Skeletal muscle tissue (tissue), 3 donors: ENCODE measurements at regions not wholly inside any gene's neighbourhood (a gene's known extent, or its start where the extent isn't known, plus 50 kb on each side); places are given as distances from the start of the nearest gene placed in this dataset.
A peak's percentile ranks its signal among the peaks of the same experiment; 100 is the strongest.

Experiments
- H3K27ac ChIP-seq: one replicate; pipeline ENCODE4 v1.7.0; 2013; ENCODE audit warnings: mild to moderate bottlenecking, low read depth, low read length, inconsistent platforms
- H3K27me3 ChIP-seq, 3 donors: one replicate each; pipeline ENCODE4 v1.7.0; 2013; ENCODE audit warnings: low read length in 3 of 3; ENCODE audit not compliant: control insufficient read depth in 3 of 3, insufficient read depth in 3 of 3
- H3K36me3 ChIP-seq, 3 donors: one replicate each; pipeline ENCODE4 v1.7.0; 2013; ENCODE audit warnings: low read length in 3 of 3; ENCODE audit not compliant: control insufficient read depth in 3 of 3, insufficient read depth in 3 of 3
- H3K4me1 ChIP-seq, 3 donors: one replicate each; pipeline ENCODE4 v1.7.0; 2013; ENCODE audit warnings: low read length in 3 of 3, mild to moderate bottlenecking in 3 of 3; ENCODE audit not compliant: control insufficient read depth in 3 of 3, insufficient read depth in 3 of 3
- H3K4me3 ChIP-seq, 3 donors: one replicate each; pipeline ENCODE4 v1.7.0; 2013; ENCODE audit warnings: low read length in 3 of 3
- H3K9ac ChIP-seq, 3 donors: one replicate each; pipeline ENCODE4 v1.7.0; 2013; ENCODE audit warnings: low read length in 3 of 3, mild to moderate bottlenecking in 3 of 3, moderate library complexity in 2 of 3, low read depth in 1 of 3
- H3K9me3 ChIP-seq, 3 donors: one replicate each; pipeline ENCODE4 v1.7.0; 2013; ENCODE audit warnings: low read length in 3 of 3; ENCODE audit not compliant: control insufficient read depth in 3 of 3
- donor health status: Osteomylitis.

GRCh38 chr3:11724615-11725339, 81.1 kb upstream of the VGLL4 start:
- Histone ChIP-seq H3K4me3 (no peak overlapping the region), H3K4me1 (peaks cover 0 to 12% (median 2%) of the 10 kb centered on the region in 3 donors), H3K27ac (no peak overlapping the region), H3K9ac (no peak overlapping the region), H3K27me3 (peaks cover 0 to 6% (median 4%) of the 10 kb centered on the region in 3 donors), H3K36me3 (no peaks in the 10 kb centered on the region), H3K9me3 (no peaks in the 10 kb centered on the region)

- H3K4me3 ChIP-seq = no peak overlapping the region
- H3K27me3 ChIP-seq = peaks cover 0 to 7% (median 6%) of the 10 kb centered on the region in 3 donors
- H3K4me1 ChIP-seq = peaks cover 5 to 13% (median 7%) of the 10 kb centered on the region in 3 donors
- H3K9me3 ChIP-seq = no peaks in the 10 kb centered on the region
- no peaks in the 10 kb centered on the region for H3K36me3 ChIP-seq
- H3K27ac ChIP-seq = no peak overlapping the region
- H3K9ac ChIP-seq = no peak overlapping the region
These were observed 77.8 kb upstream of the VGLL4 start for GRCh38 chr3:11721479-11721878.

- peak overlapping the region in 2 of 3 donors; percentile 51 to 78 for H3K9ac ChIP-seq
- no peaks in the 10 kb centered on the region for H3K9me3 ChIP-seq
- H3K27ac ChIP-seq = peak overlapping the region; percentile 47
- H3K4me1 ChIP-seq = peaks cover 5 to 13% (median 7%) of the 10 kb centered on the region in 3 donors
- no peaks in the 10 kb centered on the region for H3K36me3 ChIP-seq
- peak overlapping the region in 2 of 3 donors; percentile 64 to 77 for H3K4me3 ChIP-seq
- H3K27me3 ChIP-seq = peaks cover 0 to 7% (median 6%) of the 10 kb centered on the region in 3 donors
These were observed 77.2 kb upstream of the VGLL4 start for GRCh38 chr3:11720917-11721411.

- peak overlapping the region; percentile 47 for H3K27ac ChIP-seq
- peak overlapping the region; percentile 64 to 77 (median 66) for H3K4me3 ChIP-seq
- peaks cover 5 to 13% (median 7%) of the 10 kb centered on the region in 3 donors for H3K4me1 ChIP-seq
- H3K27me3 ChIP-seq = peaks cover 0 to 7% (median 2%) of the 10 kb centered on the region in 3 donors
- H3K9me3 ChIP-seq = no peaks in the 10 kb centered on the region
- peak overlapping the region; percentile 30 to 78 (median 51) for H3K9ac ChIP-seq
- H3K36me3 ChIP-seq = no peaks in the 10 kb centered on the region
These were observed 76.7 kb upstream of the VGLL4 start for GRCh38 chr3:11720304-11720898.

- H3K36me3 ChIP-seq = no peaks in the 10 kb centered on the region
- peaks cover 0 to 6% (median 2%) of the 10 kb centered on the region in 3 donors for H3K27me3 ChIP-seq
- peak overlapping the region; percentile 55 for H3K27ac ChIP-seq
- H3K4me1 ChIP-seq = peaks cover 5 to 13% (median 7%) of the 10 kb centered on the region in 3 donors
- H3K9me3 ChIP-seq = no peaks in the 10 kb centered on the region
- H3K9ac ChIP-seq = peak overlapping the region; percentile 30 to 78 (median 55)
- peak overlapping the region; percentile 66 to 93 (median 77) for H3K4me3 ChIP-seq
These were observed 75.9 kb upstream of the VGLL4 start for GRCh38 chr3:11719406-11720303.

GRCh38 chr3:11718637-11719405, 75.1 kb upstream of the VGLL4 start:
- Histone ChIP-seq H3K27me3 (peaks cover 0 to 4% (median 2%) of the 10 kb centered on the region in 3 donors), H3K4me3 (peak overlapping the region; percentile 66 to 93 (median 77)), H3K27ac (peak overlapping the region; percentile 55), H3K36me3 (no peaks in the 10 kb centered on the region), H3K4me1 (peaks cover 5 to 13% (median 7%) of the 10 kb centered on the region in 3 donors), H3K9me3 (no peaks in the 10 kb centered on the region), H3K9ac (peak overlapping the region; percentile 55 to 81 (median 78))

- Histone ChIP-seq H3K4me1 (peaks cover 5 to 13% (median 7%) of the 10 kb centered on the region in 3 donors), H3K27me3 (peaks cover 0 to 4% (median 0%) of the 10 kb centered on the region in 3 donors), H3K9me3 (no peaks in the 10 kb centered on the region), H3K36me3 (no peaks in the 10 kb centered on the region), H3K9ac (peak overlapping the region; percentile 55 to 81 (median 78)), H3K4me3 (peak overlapping the region; percentile 66 to 93 (median 77)), H3K27ac (peak overlapping the region; percentile 55)
These were observed 74.3 kb upstream of the VGLL4 start for GRCh38 chr3:11717768-11718636.

- no peak overlapping the region for H3K27ac ChIP-seq
- peaks cover 5 to 13% (median 7%) of the 10 kb centered on the region in 3 donors for H3K4me1 ChIP-seq
- H3K27me3 ChIP-seq = peaks cover 0 to 4% (median 0%) of the 10 kb centered on the region in 3 donors
- no peak overlapping the region for H3K9ac ChIP-seq
- H3K4me3 ChIP-seq = no peak overlapping the region
- no peaks in the 10 kb centered on the region for H3K9me3 ChIP-seq
- H3K36me3 ChIP-seq = no peaks in the 10 kb centered on the region
These were observed 73.6 kb upstream of the VGLL4 start for GRCh38 chr3:11717301-11717700.
